GM18909 (cell line): ENCODE measurements at regions not wholly inside any gene's neighbourhood (a gene's known extent, or its start where the extent isn't known, plus 50 kb on each side); places are given as distances from the start of the nearest gene placed in this dataset.
"Not testable (repeated sequence)": the region's sequence is repeated elsewhere in the genome, so short reads cannot be mapped to it uniquely, and the experiment has no call there.

Source experiments
- ATAC-seq: cut with Tn5 transposase; IDR thresholded peaks from one replicate; pipeline ENCODE4 v1.9.1; 2021; ENCODE audit warnings: mild to moderate bottlenecking; ENCODE audit not compliant: unreplicated experiment, poor library complexity

GRCh38 chr17:27944546-27945332 is 51.6 kb upstream of the LYRM9 start:
- ATAC-seq, result peak; percentile 59

GRCh38 chr17:27945333-27945616 is 52.1 kb upstream of the LYRM9 start:
- ATAC-seq, result no peak

- no peak for ATAC-seq
Measured at GRCh38 chr17:27945953-27946352, 52.8 kb upstream of the LYRM9 start.

GRCh38 chr17:27946513-27946912 is 53.3 kb upstream of the LYRM9 start:
- no peak for ATAC-seq

DNA sequence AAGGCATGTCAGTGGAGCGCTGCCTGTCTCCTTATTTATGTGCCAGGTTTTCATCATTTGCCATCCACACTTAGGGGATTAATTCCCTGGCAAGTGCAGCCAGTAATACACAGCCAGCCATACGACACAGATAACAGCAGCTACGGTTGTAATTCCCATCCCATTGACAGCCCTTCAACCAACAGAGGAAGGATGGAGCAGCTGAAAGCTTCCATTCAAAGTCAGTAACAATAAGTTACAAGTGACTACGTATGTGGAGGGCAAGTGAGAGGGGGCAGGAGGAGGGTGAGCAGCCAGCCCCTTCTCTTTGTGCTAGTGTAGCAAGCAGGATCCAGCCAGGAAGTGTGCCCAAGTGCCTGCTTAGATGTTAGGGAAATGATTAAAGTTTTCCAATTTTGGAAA is 53.8 kb upstream of the LYRM9 start:
- ATAC-seq, result no peak

DNA sequence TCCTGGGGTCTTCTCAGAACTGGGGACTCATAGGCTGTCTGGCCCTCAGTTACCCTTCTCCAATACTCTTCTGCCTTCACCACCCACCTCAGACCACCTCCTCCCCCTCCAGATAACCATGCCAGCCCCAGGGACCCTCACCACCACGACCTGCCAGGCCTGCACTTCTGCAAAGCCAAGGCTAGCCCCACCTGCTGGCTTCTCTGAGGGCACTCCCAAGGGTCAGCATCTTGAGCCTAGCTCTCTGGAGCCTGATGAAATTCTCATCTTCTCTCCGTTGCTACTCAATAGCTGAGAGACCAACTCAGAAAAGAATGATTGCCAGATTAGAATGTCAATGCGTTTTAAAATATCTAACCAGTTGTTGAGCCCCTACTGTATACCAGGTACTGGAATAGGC is 56.1 kb upstream of the LYRM9 start:
- ATAC-seq, result no peak

- ATAC-seq, result not testable (repeated sequence)
Measured at GRCh38 chr17:27950225-27950624, 57.1 kb upstream of the LYRM9 start.

- no peak for ATAC-seq
Measured at GRCh38 chr17:27950995-27951394, 57.8 kb upstream of the LYRM9 start.

DNA sequence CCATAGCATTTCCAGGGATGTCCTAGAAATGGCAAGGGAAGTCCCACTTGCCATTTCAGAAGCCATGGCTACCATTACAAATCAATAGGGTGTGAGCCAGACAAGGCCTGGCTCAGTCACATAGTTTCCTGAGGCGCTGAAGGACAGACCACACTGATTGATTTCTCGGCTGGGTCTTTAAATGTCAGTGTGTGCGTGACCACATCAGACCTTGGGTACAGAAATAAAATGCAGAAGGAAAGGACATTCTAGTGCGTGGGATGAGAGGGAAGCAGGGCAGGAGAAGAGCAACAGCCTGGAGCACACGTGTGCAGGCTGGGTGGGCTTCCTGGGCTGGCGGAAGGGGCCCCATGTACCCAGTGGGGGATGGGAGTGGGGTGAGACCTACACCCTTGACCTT is 58.7 kb upstream of the LYRM9 start:
- ATAC-seq, result no peak

- no peak for ATAC-seq
Measured at GRCh38 chr17:27952366-27952765, 59.2 kb upstream of the LYRM9 start.

DNA sequence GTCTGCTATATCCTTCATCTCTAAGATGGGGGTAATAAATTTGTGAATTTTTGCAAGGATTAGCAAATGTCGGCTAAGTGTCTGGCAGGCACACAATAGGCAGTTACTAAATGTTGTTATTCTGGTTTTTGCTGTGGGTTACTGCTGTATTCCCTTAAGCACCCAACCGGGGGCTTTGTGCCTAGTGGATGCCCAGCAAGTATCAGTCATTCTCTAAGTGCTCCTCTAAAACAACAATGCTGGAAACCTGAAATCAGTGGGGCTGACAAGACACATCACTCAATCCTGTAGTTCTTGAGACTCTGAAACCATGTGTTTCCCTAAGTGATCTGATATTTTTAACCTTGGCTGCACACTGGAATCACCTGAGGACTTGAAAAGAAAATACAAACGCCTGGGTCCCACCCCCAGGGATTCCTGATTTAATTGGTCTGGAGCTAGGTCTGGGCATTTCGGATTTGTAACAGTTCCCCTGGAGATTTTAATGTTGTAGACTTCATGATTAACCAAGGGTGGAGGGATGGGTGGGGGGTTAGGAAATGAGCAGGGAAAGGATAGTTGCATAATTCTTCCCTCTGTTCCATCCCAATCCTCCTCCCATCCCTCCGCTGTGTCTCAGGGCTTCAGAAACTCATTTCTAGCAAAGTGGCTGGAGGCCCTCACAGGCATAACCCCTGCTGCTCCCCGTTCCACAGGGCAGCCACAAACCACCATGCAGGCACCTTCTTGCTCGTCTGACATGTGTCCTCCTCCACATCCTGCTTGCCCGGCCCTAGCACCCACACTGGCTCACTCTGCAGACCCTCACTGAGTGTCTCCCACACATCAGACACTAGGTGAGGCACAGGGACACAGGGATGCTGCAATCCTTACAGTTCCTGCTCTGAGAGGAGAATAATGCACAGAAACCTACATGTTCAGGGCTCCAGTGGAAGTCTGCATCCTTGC is 61.7 kb upstream of the LYRM9 start:
- no peak for ATAC-seq

- no peak for ATAC-seq
Measured at GRCh38 chr17:27956601-27957445, 63.7 kb upstream of the LYRM9 start.

GRCh38 chr17:27957446-27957793 is 64.3 kb upstream of the LYRM9 start:
- ATAC-seq, result not testable (repeated sequence)

DNA sequence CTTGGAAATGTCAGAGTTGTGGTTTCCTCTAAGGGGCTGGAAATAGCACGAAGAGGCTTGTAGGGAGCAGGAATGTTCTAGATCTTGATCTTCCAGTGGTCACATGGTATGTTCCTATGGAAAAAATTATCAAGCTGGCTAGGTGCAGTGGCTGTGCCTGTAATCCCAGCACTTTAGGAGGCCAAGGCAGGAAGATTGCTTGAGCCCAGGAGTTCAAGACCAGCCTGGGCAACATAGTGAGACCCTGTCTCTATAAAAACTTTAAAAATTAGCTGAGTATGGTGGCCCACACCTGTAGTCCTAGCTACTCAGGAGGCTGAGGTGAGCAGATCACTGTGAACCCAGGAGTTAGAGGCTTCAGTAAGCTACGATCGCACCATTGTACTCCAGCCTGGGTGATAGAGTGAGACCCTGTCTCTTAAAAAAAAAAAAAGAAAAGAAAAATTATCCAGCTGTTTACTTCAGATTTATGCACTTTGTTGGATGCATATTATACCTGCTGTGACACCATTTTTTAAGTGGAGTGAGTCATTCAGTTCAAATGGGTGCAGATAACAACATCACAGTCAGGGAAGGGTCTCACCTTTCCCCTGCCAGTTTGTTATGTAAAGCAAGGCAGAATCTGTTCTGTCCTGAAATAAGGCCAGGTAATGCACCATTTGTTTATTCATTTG is 65.7 kb upstream of the LYRM9 start:
- ATAC-seq, result no peak

DNA sequence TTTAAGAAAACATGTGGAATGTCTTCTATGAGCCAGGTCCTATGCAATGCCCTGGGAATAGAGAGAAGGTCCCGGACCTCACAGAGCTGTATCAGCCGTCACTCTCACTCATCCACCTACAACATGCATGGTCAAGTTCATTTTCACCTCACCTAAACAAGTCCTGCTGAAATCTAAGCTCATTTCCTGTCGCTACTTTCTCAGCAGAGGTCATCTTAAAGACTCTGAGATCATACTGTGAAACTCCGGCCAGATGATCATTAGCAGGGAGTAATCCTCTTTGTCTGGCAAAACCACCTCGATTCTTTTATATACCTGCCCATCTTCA is 66.2 kb upstream of the LYRM9 start:
- no peak for ATAC-seq

GRCh38 chr17:27960183-27960849 is 67.2 kb upstream of the LYRM9 start:
- ATAC-seq, result no peak

- not testable (repeated sequence) for ATAC-seq
Measured at GRCh38 chr17:27962581-27962980, 69.4 kb upstream of the LYRM9 start.

GRCh38 chr17:27965224-27965623 is 72.1 kb upstream of the LYRM9 start:
- ATAC-seq, result no peak

DNA sequence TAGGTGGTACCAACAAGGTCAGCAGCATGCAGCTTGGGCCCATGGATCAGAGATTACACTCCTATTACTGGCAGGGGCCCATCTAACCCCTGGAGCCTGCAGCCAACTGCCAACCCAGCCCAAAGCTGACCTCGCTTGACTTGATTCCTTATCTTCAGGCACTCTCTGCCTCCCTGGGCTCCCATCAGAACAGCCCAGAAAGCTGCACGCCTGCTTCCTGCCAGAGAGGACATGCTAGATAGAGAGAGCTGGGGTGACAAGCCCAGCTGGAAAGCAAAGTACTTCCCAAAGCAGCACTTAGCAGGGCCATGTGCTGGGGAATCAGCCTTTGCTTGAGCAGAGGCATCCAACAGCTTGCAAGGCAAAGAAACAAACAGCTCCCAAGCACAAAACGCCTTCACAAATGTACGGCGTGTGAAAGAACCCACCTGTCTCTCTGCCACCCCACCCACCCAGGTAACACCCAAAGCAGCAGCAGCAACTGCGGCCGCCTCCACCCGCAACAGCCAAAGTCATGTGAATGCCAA is 74.2 kb upstream of the NLK start:
- no peak for ATAC-seq

GRCh38 chr17:27970587-27970986 is 71.9 kb upstream of the NLK start:
- ATAC-seq, result no peak
